Type B pancreatic cell (in vitro differentiated cells): ENCODE measurements at regions not wholly inside any gene's neighbourhood (a gene's known extent, or its start where the extent isn't known, plus 50 kb on each side); places are given as distances from the start of the nearest gene placed in this dataset.

Experiments
- DNase-seq: peaks from one replicate; pipeline ENCODE4 v3.0.0; 2021; ENCODE audit warnings: mixed read lengths; ENCODE audit not compliant: unreplicated experiment; ENCODE audit errors: extremely low spot score
- H3K27ac Mint-ChIP-seq: 2 replicates; pipeline ENCODE4 v1.8.0; 2021; ENCODE audit warnings: mild to moderate bottlenecking, mixed read lengths
- H3K27me3 Mint-ChIP-seq: 2 replicates; pipeline ENCODE4 v1.8.0; 2021; ENCODE audit warnings: mixed read lengths
- H3K36me3 Mint-ChIP-seq: 2 replicates; pipeline ENCODE4 v1.8.0; 2021; ENCODE audit warnings: mixed read lengths
- H3K4me1 Mint-ChIP-seq: one replicate; pipeline ENCODE4 v1.8.0; 2021; ENCODE audit warnings: mixed read lengths; ENCODE audit not compliant: unreplicated experiment
- H3K4me3 Mint-ChIP-seq: 2 replicates; pipeline ENCODE4 v1.8.0; 2021; ENCODE audit warnings: mild to moderate bottlenecking, mixed read lengths
- H3K9me3 Mint-ChIP-seq: 2 replicates; pipeline ENCODE4 v1.8.0; 2021; ENCODE audit warnings: mixed read lengths
- TF ChIP-seq, protein P1 (sequence below): fragments of 200-600 bp; sonication (generic); conservative IDR thresholded peaks from 2 replicates; pipeline ENCODE4 v1.5.0; 2021; ENCODE audit warnings: antibody characterized with exemption, mild to moderate bottlenecking

DNA sequence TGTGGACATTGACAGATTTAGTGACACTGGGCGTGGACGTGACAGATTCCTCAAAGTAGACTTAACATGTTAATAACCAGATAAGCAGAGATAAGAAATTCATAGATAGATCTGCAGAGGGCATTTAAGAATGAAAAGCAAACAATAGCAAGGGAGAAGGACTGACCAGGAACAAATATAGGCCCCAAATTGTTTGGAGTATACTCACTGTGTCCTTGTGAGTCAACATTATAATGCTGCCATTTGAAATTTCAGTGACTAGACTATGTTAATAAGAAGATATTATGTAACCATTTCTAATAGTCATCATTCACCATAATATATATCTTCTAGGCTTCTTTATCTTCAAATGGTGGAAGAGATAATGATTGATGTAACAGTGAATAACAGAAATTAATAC is 78.1 kb upstream of the SLC38A11 start:
- no peaks in the 10 kb centered on the region for H3K36me3 Mint-ChIP-seq

GRCh38 chr2:165032559-165032958 is 77.2 kb upstream of the SLC38A11 start:
- no peaks in the 10 kb centered on the region for H3K9me3 Mint-ChIP-seq
- H3K4me3 Mint-ChIP-seq = no peak overlapping the region
- no peaks in the 10 kb centered on the region for H3K36me3 Mint-ChIP-seq
- H3K27ac Mint-ChIP-seq = no peak overlapping the region
- no peak for DNase-seq
- H3K27me3 Mint-ChIP-seq = no peaks in the 10 kb centered on the region
- H3K4me1 Mint-ChIP-seq = no peaks in the 10 kb centered on the region
- TF ChIP-seq, protein P1, sequence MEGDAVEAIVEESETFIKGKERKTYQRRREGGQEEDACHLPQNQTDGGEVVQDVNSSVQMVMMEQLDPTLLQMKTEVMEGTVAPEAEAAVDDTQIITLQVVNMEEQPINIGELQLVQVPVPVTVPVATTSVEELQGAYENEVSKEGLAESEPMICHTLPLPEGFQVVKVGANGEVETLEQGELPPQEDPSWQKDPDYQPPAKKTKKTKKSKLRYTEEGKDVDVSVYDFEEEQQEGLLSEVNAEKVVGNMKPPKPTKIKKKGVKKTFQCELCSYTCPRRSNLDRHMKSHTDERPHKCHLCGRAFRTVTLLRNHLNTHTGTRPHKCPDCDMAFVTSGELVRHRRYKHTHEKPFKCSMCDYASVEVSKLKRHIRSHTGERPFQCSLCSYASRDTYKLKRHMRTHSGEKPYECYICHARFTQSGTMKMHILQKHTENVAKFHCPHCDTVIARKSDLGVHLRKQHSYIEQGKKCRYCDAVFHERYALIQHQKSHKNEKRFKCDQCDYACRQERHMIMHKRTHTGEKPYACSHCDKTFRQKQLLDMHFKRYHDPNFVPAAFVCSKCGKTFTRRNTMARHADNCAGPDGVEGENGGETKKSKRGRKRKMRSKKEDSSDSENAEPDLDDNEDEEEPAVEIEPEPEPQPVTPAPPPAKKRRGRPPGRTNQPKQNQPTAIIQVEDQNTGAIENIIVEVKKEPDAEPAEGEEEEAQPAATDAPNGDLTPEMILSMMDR = no peak

More for the DNA sequence above, 78.1 kb upstream of the SLC38A11 start:
- DNase-seq = no peak
- no peaks in the 10 kb centered on the region for H3K4me1 Mint-ChIP-seq
- no peaks in the 10 kb centered on the region for H3K9me3 Mint-ChIP-seq
- TF ChIP-seq, protein P1 = no peak
- no peak overlapping the region for H3K27ac Mint-ChIP-seq
- no peak overlapping the region for H3K4me3 Mint-ChIP-seq
- no peaks in the 10 kb centered on the region for H3K27me3 Mint-ChIP-seq

- TF ChIP-seq, protein P1 = no peak
- Mint-ChIP-seq H3K27ac (no peak overlapping the region), H3K9me3 (peaks cover 5% of the 10 kb centered on the region), H3K4me3 (no peak overlapping the region), H3K36me3 (no peaks in the 10 kb centered on the region), H3K27me3 (no peaks in the 10 kb centered on the region), H3K4me1 (no peaks in the 10 kb centered on the region)
- DNase-seq = no peak
Observed at GRCh38 chr2:165024199-165024598, 68.9 kb upstream of the SLC38A11 start.

DNA sequence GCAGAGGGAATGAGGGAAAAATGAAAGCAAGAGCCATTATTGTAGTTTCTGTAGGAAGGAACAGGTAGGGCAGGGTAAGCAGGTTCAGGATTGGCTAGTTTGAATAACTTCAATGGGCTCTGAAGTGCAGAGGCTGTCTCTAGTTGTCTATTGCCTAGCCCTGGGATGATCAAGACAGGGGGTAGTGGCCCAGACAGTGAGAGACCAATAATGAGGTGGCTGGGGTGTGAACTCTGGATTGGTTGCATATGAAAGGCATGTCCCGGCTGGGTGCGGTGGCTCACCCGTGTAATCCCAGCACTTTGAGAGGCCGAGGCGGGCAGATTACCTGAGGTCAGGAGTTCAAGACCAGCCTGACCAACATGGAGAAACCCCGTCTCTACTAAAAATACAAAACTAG is 67.5 kb upstream of the SLC38A11 start:
- Mint-ChIP-seq H3K36me3 (no peaks in the 10 kb centered on the region), H3K9me3 (peaks cover 5% of the 10 kb centered on the region), H3K4me1 (no peaks in the 10 kb centered on the region), H3K4me3 (no peak overlapping the region), H3K27me3 (no peaks in the 10 kb centered on the region), H3K27ac (no peak overlapping the region)
- no peak for DNase-seq
- TF ChIP-seq, protein P1 = no peak

DNA sequence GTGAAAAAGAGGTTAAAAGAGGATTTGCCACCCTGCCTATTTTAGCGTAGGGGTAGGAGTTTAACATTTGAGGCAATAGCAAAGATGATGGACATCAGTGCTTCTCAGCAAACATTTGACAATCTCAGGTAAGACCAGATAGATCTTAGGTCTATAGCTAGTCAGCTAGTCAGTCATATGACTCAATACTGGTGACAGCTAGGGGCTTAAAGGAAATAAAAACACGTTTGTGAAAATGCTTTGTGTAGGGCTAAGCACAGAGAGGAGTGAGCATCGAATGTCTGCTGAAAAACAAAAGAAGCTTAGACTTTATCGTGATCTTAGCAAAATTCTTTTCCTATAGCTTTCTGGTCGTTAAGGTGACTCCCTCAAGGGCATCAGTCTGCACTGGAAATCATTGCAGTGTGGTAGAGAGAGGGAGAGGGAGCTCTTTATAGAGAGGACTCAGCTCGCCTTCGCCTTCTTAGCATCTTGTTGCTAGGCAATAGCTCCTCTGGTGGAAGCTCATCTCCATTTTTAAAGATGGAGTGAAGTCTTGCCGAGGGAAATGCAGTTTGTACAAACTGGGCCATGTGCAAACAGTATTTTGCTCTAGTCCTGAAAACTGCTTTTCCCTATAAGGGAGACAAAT is 62.8 kb upstream of the SLC38A11 start:
- Mint-ChIP-seq H3K36me3 (no peaks in the 10 kb centered on the region), H3K27me3 (no peaks in the 10 kb centered on the region), H3K9me3 (peaks cover 5% of the 10 kb centered on the region), H3K27ac (no peak overlapping the region), H3K4me3 (no peak overlapping the region), H3K4me1 (no peaks in the 10 kb centered on the region)
- TF ChIP-seq, protein P1 = no peak
- DNase-seq = no peak
